ENCODE measurements at regions not wholly inside any gene's neighbourhood (a gene's known extent, or its start where the extent isn't known, plus 50 kb on each side); places are given as distances from the start of the nearest gene placed in this dataset.

DNA sequence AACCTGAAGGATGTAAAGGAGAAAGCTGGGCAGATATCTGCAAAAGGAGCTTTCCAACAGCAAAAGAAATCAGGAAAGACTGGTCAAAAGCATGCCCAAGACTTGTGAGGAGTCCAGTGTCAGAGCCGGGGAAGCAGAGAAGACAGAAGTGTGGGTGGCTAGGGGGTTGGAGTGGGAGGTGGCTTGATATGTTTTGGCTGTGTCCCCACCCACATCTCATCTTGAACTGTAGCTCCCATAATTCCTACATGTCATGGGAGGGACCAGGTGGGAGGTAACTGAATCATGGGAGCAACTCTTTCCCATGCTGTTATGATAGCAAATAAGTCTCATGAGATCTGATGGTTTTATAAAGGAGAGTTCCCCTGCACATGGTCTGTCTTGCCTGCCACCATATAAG lies 84.9 kb downstream of the INHBA start:
- H3K14ac ChIP-seq (ENCODE audit: insufficient read length): no peak overlapping the region
- TF ChIP-seq KDM1A (IDR thresholded peaks at IDR 0.05; ENCODE audit: borderline replicate concordance, low read length) (no peak), RNF2 (IDR thresholded peaks at IDR 0.05; ENCODE audit: borderline replicate concordance, low read depth, low read length, missing control alignments, poor library complexity, severe bottlenecking) (no peak)
- no peak overlapping the region for H3K4me2 ChIP-seq (ENCODE audit: insufficient read depth in 1 of 2, low read depth in 2 of 2, low read length in 2 of 2)
- H3K9me3 ChIP-seq (ENCODE audit: insufficient read depth in 2 of 2, low read depth in 1 of 2, low read length in 1 of 2): no peaks in the 10 kb centered on the region
- CTCF ChIA-PET (ENCODE audit: partially characterized antibody): no interaction called here
- H2BK5ac ChIP-seq (ENCODE audit: low read depth, low read length): no peak overlapping the region
- H2AK5ac ChIP-seq (ENCODE audit: low read depth, low read length): no peak overlapping the region
- H3K4ac ChIP-seq (replicated peaks; ENCODE audit: insufficient read length, low read depth, low read length): no peak overlapping the region
- no peak overlapping the region for H2BK20ac ChIP-seq (ENCODE audit: low read length)
- H3K23ac ChIP-seq (ENCODE audit: insufficient read length): no peak overlapping the region
- H3K56ac ChIP-seq (replicated peaks; ENCODE audit: insufficient read length, low read depth, low read length): no peak overlapping the region
- H3K27ac ChIP-seq (ENCODE audit: low read depth, low read length): no peak overlapping the region
- no peaks in the 10 kb centered on the region for H3K79me2 ChIP-seq (ENCODE audit: control insufficient read depth in 1 of 2, insufficient read depth in 2 of 2, low read length in 2 of 2)
- no peak overlapping the region for H2BK15ac ChIP-seq (ENCODE audit: low read length)
- H4K8ac ChIP-seq (ENCODE audit: extremely low read depth, insufficient read depth, low read length): no peak overlapping the region
- no peaks in the 10 kb centered on the region for H3K36me3 ChIP-seq (ENCODE audit: control insufficient read depth in 2 of 4, insufficient read depth in 4 of 4, low read length in 3 of 4)
- H3K18ac ChIP-seq (ENCODE audit: extremely low read depth, low read length): no peak overlapping the region
- H4K5ac ChIP-seq (ENCODE audit: insufficient read length, low read depth, low read length): no peak overlapping the region
- no peak overlapping the region for H4K91ac ChIP-seq (replicated peaks; ENCODE audit: insufficient read length, low read length)
- DNase-seq (ENCODE audit: low read depth in 1 of 2, low spot score in 2 of 2) (no peak), FAIRE-seq (no peak)
- no peaks in the 10 kb centered on the region; a peak in 1 of 7 replicates for H3K4me1 ChIP-seq (replicated peaks in 1 of 4; ENCODE audit: control insufficient read depth in 3 of 4, insufficient read depth in 4 of 4, low read length in 3 of 4)
- no peaks in the 10 kb centered on the region for H3K79me1 ChIP-seq (ENCODE audit: low read depth, low read length)
- no peaks in the 10 kb centered on the region for H4K20me1 ChIP-seq (replicated peaks in 1 of 2; ENCODE audit: control insufficient read depth in 1 of 2, insufficient read depth in 2 of 2, low read length in 2 of 2)
- WGBS, 2 experiments (ENCODE audit: extremely low coverage in 1 of 2, insufficient coverage in 1 of 2, insufficient read length in 1 of 2, insufficient replicate concordance in 2 of 2, low coverage in 1 of 2, low lambda C conversion rate in 2 of 2, missing lambda C conversion rate in 1 of 2): 95% methylated on average over 1 of the region's 1 CpG; no CpG with 5 or more reads in 1 of the 2 experiments
- H2BK120ac ChIP-seq (replicated peaks; ENCODE audit: low read depth, low read length): no peak overlapping the region
- POLR2A ChIA-PET (ENCODE audit: partially characterized antibody): interaction anchor here (0.7 kb wide), 1 partner anchor 411 kb away, joined by 3 read pairs; no protein-coding TSS in a partner anchor
- H2AFZ ChIP-seq (ENCODE audit: low read length): no peak overlapping the region
- no peak overlapping the region for H2BK12ac ChIP-seq (ENCODE audit: low read depth, low read length)
- H3K27me3 ChIP-seq (replicated peaks in 1 of 4; ENCODE audit: control insufficient read depth in 3 of 4, extremely low read depth in 1 of 4, insufficient read depth in 3 of 4, low read length in 3 of 4): no peaks in the 10 kb centered on the region
- H3K4me3 ChIP-seq (ENCODE audit: extremely low read depth in 1 of 4, insufficient read depth in 2 of 4, low read depth in 3 of 4, low read length in 4 of 4): no peak overlapping the region
- H3K9ac ChIP-seq (replicated peaks in 1 of 4; ENCODE audit: extremely low read depth in 1 of 4, low read depth in 3 of 4, low read length in 3 of 4): no peak overlapping the region
- no peaks in the 10 kb centered on the region for H3K23me2 ChIP-seq (ENCODE audit: low read depth, low read length)
